ENCODE measurements at regions not wholly inside any gene's neighbourhood (a gene's known extent, or its start where the extent isn't known, plus 50 kb on each side); places are given as distances from the start of the nearest gene placed in this dataset.

GRCh38 chr13:53121131-53121773, 92.6 kb downstream of the OLFM4 start:
- TF ChIP-seq POLR2AphosphoS5 (IDR thresholded peaks at IDR 0.05) (no peak), CTCF (IDR thresholded peaks at IDR 0.05) (no peak), POLR2A (IDR thresholded peaks at IDR 0.05) (no peak)
